Pancreas (tissue), 10 donors: ENCODE measurements at regions not wholly inside any gene's neighbourhood (a gene's known extent, or its start where the extent isn't known, plus 50 kb on each side); places are given as distances from the start of the nearest gene placed in this dataset.
A peak's percentile ranks its signal among the peaks of the same experiment; 100 is the strongest.

Source experiments
- ATAC-seq, 4 donors: fragments of 200-7000 bp; cut with Tn5 transposase; one replicate each; pipeline versions ENCODE4 v1.8.0 to v1.9.1; 2020; ENCODE audit warnings: mild to moderate bottlenecking in 4 of 4, moderate library complexity in 4 of 4
- DNase-seq, 6 donors: peaks; one replicate each; pipeline ENCODE4 v3.0.0-alpha.2; 2020
- FAIRE-seq: peaks from 2 replicates; lab custom pipeline; 2012; peaks lifted over from hg19 to GRCh38; lab: Jason Lieb, UNC
- H3K27ac ChIP-seq, 4 donors: fragments of 200-600 bp; sonication (generic); 1 replicate in 3 of 4; 2 replicates in 1 of 4; pipeline versions ENCODE4 v1.5.0 to v1.8.0; 2020
- H3K27me3 ChIP-seq, 4 donors: fragments of 200-600 bp; one replicate each; pipeline ENCODE4 v1.8.0; 2021
- H3K36me3 ChIP-seq, 3 donors: fragments of 200-600 bp; sonication (generic) in 1 of 3; one replicate each; pipeline versions ENCODE4 v1.5.0 to v1.8.0; 2020 to 2021
- H3K4me1 ChIP-seq, 3 donors: fragments of 200-600 bp; one replicate each; pipeline ENCODE4 v1.8.0; 2021
- H3K4me3 ChIP-seq, 4 donors: fragments of 200-600 bp; sonication (generic) in 2 of 4; one replicate each; pipeline versions ENCODE4 v1.5.0 to v1.8.0; 2020 to 2021
- H3K9me3 ChIP-seq, 4 donors: fragments of 200-600 bp; one replicate each; pipeline ENCODE4 v1.8.0; 2021
- WGBS, 2 donors: extraction: QIAGEN DNeasy Blood & Tissue Kit; methylation state at CpG; one replicate each; pipeline ENCODE4 v1.1.7; 2013; 5-methylcytosine and 5-hydroxymethylcytosine counted together
- intact Hi-C, 3 donors: fragments of 100-400 bp; cut with DNase I; formaldehyde crosslinking; loops; one replicate each; pipeline versions ENCODE4 v1.11.1 to v1.14.2; 2022
- TF ChIP-seq, protein P1 (sequence below), 4 donors: fragments of 200-600 bp; sonication (generic) in 3 of 4; IDR thresholded peaks; one replicate each; pipeline versions ENCODE4 v1.5.0 to v1.8.0; 2021; ENCODE audit warnings: antibody characterized with exemption in 4 of 4
- donor health status: healthy with polysubstance abuse.
- donor health status: DM: no; HTN: no; CAD: no; lungs with moderate emphysema.
- donor health status: DM: no; HTN: no; CAD: no.
- donor health status: control.
- donor health status: control.
- donor health status: Bipolar disorder and iron deficiency.
- donor health status: DM: yes; HTN: yes; CAD: no.
- donor health status: DM: no; HTN: no; CAD: no.
- donor health status: DM: no; HTN: no; CAD: no.
- donor health status: DM: yes; HTN: yes; CAD: no.

DNA sequence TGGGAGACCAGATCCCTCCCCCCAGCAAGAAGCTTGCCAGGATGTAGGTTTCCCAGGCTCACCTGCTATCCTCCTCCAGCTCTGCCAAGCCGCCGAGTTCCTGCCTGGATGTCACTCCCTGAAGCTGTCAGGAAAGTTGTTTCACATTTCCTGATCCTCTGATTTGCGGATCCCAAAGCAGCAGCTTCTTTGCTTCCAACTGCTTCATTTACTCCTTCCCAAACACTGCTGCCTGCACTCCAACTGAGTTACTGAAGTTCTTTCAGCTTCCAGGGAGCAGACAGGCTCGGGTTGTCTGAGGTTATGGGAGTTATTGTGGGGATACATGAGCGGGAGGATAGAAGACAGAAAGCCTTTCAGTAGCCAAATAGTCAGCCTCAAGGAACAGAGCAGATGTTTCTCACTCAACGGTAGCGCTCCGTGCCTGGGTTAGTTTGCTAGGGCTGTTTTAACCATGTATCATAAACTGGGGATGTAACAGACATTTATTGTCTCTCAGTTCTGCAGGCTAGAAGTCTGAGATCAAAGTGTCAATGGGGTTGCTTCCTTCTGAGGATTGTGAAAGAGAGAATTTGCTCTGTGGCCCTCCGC lies 516.0 kb downstream of the REEP3 start:
- ATAC-seq (no peak), DNase-seq (no peak), FAIRE-seq (no peak)
- 49 to 52% methylated on average over 9 of the region's 9 CpGs for WGBS, 2 donors
- intact Hi-C loops, result no loop called here
- Histone ChIP-seq H3K4me1 (no peaks in the 10 kb centered on the region), H3K4me3 (no peak overlapping the region), H3K9me3 (no peaks in the 10 kb centered on the region), H3K27me3 (no peaks in the 10 kb centered on the region), H3K27ac (no peak overlapping the region), H3K36me3 (no peaks in the 10 kb centered on the region)
- TF ChIP-seq, protein P1, sequence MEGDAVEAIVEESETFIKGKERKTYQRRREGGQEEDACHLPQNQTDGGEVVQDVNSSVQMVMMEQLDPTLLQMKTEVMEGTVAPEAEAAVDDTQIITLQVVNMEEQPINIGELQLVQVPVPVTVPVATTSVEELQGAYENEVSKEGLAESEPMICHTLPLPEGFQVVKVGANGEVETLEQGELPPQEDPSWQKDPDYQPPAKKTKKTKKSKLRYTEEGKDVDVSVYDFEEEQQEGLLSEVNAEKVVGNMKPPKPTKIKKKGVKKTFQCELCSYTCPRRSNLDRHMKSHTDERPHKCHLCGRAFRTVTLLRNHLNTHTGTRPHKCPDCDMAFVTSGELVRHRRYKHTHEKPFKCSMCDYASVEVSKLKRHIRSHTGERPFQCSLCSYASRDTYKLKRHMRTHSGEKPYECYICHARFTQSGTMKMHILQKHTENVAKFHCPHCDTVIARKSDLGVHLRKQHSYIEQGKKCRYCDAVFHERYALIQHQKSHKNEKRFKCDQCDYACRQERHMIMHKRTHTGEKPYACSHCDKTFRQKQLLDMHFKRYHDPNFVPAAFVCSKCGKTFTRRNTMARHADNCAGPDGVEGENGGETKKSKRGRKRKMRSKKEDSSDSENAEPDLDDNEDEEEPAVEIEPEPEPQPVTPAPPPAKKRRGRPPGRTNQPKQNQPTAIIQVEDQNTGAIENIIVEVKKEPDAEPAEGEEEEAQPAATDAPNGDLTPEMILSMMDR (IDR thresholded peaks at IDR 0.05), result no peak

DNA sequence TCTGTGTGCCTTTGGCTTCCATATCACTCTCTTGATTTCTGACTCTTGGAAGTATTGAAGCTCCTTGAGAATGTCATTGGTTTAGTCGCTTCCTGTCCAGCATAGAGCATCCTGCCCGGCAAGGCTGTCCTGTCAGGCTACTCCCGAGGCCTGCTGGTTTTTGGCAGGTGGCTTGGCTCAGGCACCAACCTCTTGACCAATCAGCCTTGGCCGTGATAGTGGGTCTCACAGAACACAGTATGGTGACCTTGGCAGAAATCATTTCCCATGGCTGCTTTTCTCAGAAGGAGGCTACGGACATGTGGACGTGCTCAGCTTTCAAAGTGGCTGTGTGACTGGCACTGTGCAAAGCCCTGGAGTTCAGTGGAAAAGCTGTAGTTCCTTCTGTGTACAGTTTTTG lies 516.9 kb downstream of the REEP3 start:
- Histone ChIP-seq H3K27ac (no peak overlapping the region), H3K27me3 (no peaks in the 10 kb centered on the region), H3K36me3 (no peaks in the 10 kb centered on the region), H3K4me1 (no peaks in the 10 kb centered on the region), H3K4me3 (no peak overlapping the region), H3K9me3 (no peaks in the 10 kb centered on the region)
- FAIRE-seq (no peak), ATAC-seq (no peak), DNase-seq (no peak)
- intact Hi-C loops, result no loop called here
- TF ChIP-seq, protein P1 (IDR thresholded peaks at IDR 0.05), result no peak
- WGBS, 2 donors, result 55 to 57% methylated on average over 6 of the region's 6 CpGs

DNA sequence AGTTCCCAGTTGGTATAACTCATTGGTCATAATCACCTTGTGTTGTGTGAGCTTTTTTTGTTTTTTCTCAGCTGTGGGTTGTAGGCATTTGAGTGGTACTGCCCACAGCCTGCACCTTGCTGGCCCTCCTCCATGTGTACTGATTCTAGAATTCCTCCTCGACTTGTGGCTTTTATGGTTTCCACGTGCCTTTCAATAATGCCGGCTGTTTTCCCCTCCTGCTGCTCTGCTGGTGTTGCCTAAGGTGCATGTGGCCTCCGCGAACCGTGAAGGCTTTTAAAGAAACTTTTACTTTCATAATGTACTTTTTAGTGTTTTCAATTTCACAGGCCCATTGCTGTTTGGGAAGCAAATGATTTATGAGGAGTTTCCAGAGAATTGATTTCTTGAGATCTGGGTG lies 518.0 kb downstream of the REEP3 start:
- H3K4me3 ChIP-seq, result no peak overlapping the region
- intact Hi-C loops, result no loop called here
- H3K4me1 ChIP-seq, result no peaks in the 10 kb centered on the region
- no peaks in the 10 kb centered on the region for H3K9me3 ChIP-seq
- H3K27me3 ChIP-seq, result no peaks in the 10 kb centered on the region
- no peak for DNase-seq
- no peak for ATAC-seq
- 60 to 62% methylated on average over 6 of the region's 6 CpGs for WGBS, 2 donors
- no peak for FAIRE-seq
- H3K36me3 ChIP-seq, result no peaks in the 10 kb centered on the region
- TF ChIP-seq, protein P1 (IDR thresholded peaks at IDR 0.05), result no peak
- no peak overlapping the region for H3K27ac ChIP-seq

DNA sequence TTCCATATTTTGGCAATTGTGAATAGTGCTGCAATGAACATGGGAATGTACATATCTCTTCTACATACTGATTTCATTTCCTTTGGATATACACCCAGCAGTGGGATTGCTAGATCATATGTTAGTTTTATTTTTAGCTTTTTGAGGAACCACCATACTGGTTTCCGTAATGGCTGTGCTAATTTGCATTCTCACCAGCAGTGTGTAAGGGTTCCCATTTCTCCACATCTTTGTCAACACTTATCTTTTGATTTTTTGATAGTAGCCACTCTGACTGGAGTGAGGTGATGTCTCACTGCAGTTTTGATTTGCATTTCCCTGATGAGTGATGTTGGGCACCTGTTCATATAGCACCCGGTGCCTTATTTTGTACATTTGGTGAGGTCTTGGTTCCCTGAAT lies 519.6 kb downstream of the REEP3 start:
- ATAC-seq, result no peak
- intact Hi-C loops, result no loop called here
- no peak for FAIRE-seq
- H3K9me3 ChIP-seq, result no peaks in the 10 kb centered on the region
- DNase-seq, result no peak
- no peaks in the 10 kb centered on the region for H3K36me3 ChIP-seq
- H3K27ac ChIP-seq, result no peak overlapping the region
- no peaks in the 10 kb centered on the region for H3K27me3 ChIP-seq
- WGBS, 2 donors, result 38 to 54% methylated on average over 2 of the region's 2 CpGs
- H3K4me3 ChIP-seq, result peak overlapping the region in 1 of 4 donors; percentile 47
- TF ChIP-seq, protein P1 (IDR thresholded peaks at IDR 0.05), result no peak
- no peaks in the 10 kb centered on the region for H3K4me1 ChIP-seq

DNA sequence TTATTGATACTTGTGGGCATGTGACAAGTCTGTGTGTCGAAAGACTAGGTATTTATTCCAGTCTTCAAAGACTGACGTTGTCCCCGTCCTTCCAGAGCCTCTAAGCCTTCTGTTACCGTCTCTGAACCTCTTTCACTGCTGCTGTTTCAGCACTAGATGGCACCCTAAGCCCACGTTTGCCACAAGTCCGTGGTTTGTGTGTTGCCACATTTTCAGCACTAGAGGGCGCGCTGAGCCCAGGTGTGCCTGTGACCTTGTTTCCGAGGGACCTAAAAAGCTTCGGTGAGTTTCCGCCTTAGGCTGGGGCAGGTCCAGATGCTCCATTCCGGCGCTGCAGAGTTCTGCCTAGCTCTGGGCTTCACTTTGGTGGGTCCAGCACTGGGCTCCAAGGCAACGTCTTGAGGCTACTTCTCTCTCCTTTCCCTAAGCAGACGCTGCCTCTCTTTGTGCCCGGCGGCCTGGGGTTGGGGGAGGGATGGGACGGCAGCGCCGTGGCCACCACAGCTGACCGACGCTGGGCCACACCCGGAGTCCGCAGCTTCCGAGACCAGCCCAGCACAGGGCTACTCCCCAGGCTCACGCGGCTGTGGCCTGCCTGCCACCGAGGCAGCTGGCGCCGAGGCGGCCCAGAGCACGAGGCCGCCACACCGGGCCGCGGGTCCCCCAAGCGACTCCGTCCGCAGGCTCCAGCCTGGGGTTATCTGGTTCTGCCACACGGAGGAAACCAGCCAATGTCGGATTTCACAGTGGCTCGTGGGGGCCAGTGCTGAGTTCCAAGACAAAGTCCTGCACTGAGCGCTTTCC lies 520.2 kb downstream of the REEP3 start:
- Histone ChIP-seq H3K36me3 (no peaks in the 10 kb centered on the region), H3K9me3 (no peaks in the 10 kb centered on the region), H3K4me3 (peak overlapping the region; percentile 2 to 47 (median 34)), H3K27me3 (no peaks in the 10 kb centered on the region), H3K27ac (no peak overlapping the region), H3K4me1 (no peaks in the 10 kb centered on the region)
- WGBS, 2 donors, result 22 to 24% methylated on average over 43 of the region's 43 CpGs
- ATAC-seq, result peak; percentile 97 to 99 (median 98)
- TF ChIP-seq, protein P1 (IDR thresholded peaks at IDR 0.05), result peak; percentile 98 to 99 (median 99)
- DNase-seq, result peak; percentile 72 to 92 (median 86)
- FAIRE-seq, result no peak
- intact Hi-C loops, result no loop called here
